SK-N-SH (cell line): ENCODE measurements at regions not wholly inside any gene's neighbourhood (a gene's known extent, or its start where the extent isn't known, plus 50 kb on each side); places are given as distances from the start of the nearest gene placed in this dataset.

Source experiments
- CTCF ChIA-PET: fragments of 300-600, 350-600 bp; formaldehyde crosslinking; extraction: SDS; loops from one replicate; lab custom pipeline; 2021; lab: Yijun Ruan, JAX
- POLR2A ChIA-PET: fragments of 350-600 bp; sonication (Branson Sonifier 250); formaldehyde crosslinking; extraction: SDS; loops from one replicate; lab custom pipeline; 2020; ENCODE audit warnings: antibody characterized with exemption, inconsistent platforms; lab: Yijun Ruan, JAX
- DNase-seq: peaks from one replicate; pipeline ENCODE4 v3.0.0; 2012
- H2AFZ ChIP-seq: fragments of 200-600 bp; sonication (generic); 2 replicates; pipeline ENCODE4 v1.8.1; 2016; ENCODE audit warnings: antibody characterized with exemption, mild to moderate bottlenecking, low read depth
- H3F3A ChIP-seq: fragments of 200-600 bp; sonication (generic); replicated peaks from 2 replicates; pipeline ENCODE3; 2016; ENCODE audit warnings: antibody characterized with exemption, mild to moderate bottlenecking; ENCODE audit not compliant: insufficient read depth
- H3K27ac ChIP-seq, 2 experiments: fragments of 200-500 bp in 1 of 2; fragments of 200-600 bp in 1 of 2; sonication (Bioruptor generic) in 1 of 2; sonication (generic), shearing (Covaris generic) in 1 of 2; 2 replicates each; pipeline versions ENCODE4 v1.5.1 to v1.6.1; 2014 to 2016; ENCODE audit warnings: low read depth in 2 of 2, inconsistent platforms in 1 of 2, low read length in 1 of 2, mild to moderate bottlenecking in 1 of 2, mixed read lengths in 1 of 2
- H3K27me3 ChIP-seq: fragments of 200-600 bp; sonication (generic), shearing (Covaris generic); 2 replicates; pipeline ENCODE4 v1.6.1; 2016; ENCODE audit warnings: mixed run types; ENCODE audit not compliant: insufficient read depth
- H3K36me3 ChIP-seq, 2 experiments: fragments of 200-500 bp in 1 of 2; fragments of 200-600 bp in 1 of 2; sonication (Bioruptor generic) in 1 of 2; sonication (generic) in 1 of 2; replicated peaks in 1 of 2; 2 replicates each; pipeline versions ENCODE3 to v1.5.1; 2014 to 2016; ENCODE audit warnings: low read length in 1 of 2, mild to moderate bottlenecking in 1 of 2; ENCODE audit not compliant: insufficient read depth in 2 of 2, control insufficient read depth in 1 of 2
- H3K4me1 ChIP-seq, 2 experiments: fragments of 200-500 bp in 1 of 2; fragments of 200-600 bp in 1 of 2; sonication (Bioruptor generic) in 1 of 2; sonication (generic), shearing (Covaris generic) in 1 of 2; 2 replicates each; pipeline versions ENCODE4 v1.5.1 to v1.6.1; 2014 to 2016; ENCODE audit warnings: low read depth in 1 of 2, low read length in 1 of 2, mixed run types in 1 of 2; ENCODE audit not compliant: insufficient read depth in 2 of 2, control insufficient read depth in 1 of 2
- H3K4me2 ChIP-seq: fragments of 200-600 bp; sonication (generic), shearing (Covaris generic); 2 replicates; pipeline ENCODE4 v1.6.1; 2017; ENCODE audit warnings: mixed run types
- H3K4me3 ChIP-seq, 2 experiments: fragments of 200-500 bp in 1 of 2; fragments of 200-600 bp in 1 of 2; sonication (Bioruptor generic) in 1 of 2; sonication (generic), shearing (Covaris generic) in 1 of 2; 2 replicates each; pipeline versions ENCODE4 v1.5.1 to v1.8.1; 2014 to 2016; ENCODE audit warnings: low read depth in 2 of 2, inconsistent platforms in 1 of 2, low read length in 1 of 2, mild to moderate bottlenecking in 1 of 2, mixed read lengths in 1 of 2, moderate library complexity in 1 of 2
- H3K79me2 ChIP-seq: fragments of 200-600 bp; sonication (generic); 2 replicates; pipeline ENCODE4 v1.8.1; 2017; ENCODE audit warnings: mild to moderate bottlenecking; ENCODE audit not compliant: insufficient read depth
- H3K9ac ChIP-seq: fragments of 200-600 bp; sonication (generic); 2 replicates; pipeline ENCODE4 v1.6.1; 2017; ENCODE audit warnings: mixed run types
- H3K9me2 ChIP-seq: fragments of 200-600 bp; sonication (generic); 2 replicates; pipeline ENCODE4 v1.6.1; 2017; ENCODE audit warnings: mixed run types
- H3K9me3 ChIP-seq: fragments of 200-600 bp; sonication (generic); 2 replicates; pipeline ENCODE4 v1.6.1; 2017; ENCODE audit warnings: mixed run types, mild to moderate bottlenecking, moderate library complexity
- H4K20me1 ChIP-seq: fragments of 200-600 bp; sonication (generic); 2 replicates; pipeline ENCODE4 v1.6.1; 2017; ENCODE audit warnings: mild to moderate bottlenecking, mixed run types; ENCODE audit not compliant: insufficient read depth
- ELF1 ChIP-seq: IDR thresholded peaks from 2 replicates; pipeline ENCODE4 v1.4.0; 2012
- FOSL2 ChIP-seq: IDR thresholded peaks from 2 replicates; pipeline ENCODE4 v1.4.0; 2012; ENCODE audit warnings: low read depth, mild to moderate bottlenecking, moderate library complexity, borderline replicate concordance
- FOXJ3 ChIP-seq: sonication (generic); formaldehyde crosslinking; IDR thresholded peaks from 2 replicates; pipeline ENCODE4 v1.5.1; 2020; ENCODE audit warnings: mild to moderate bottlenecking, missing genetic modification reagents
- GATA2 ChIP-seq: sonication (generic); formaldehyde crosslinking; IDR thresholded peaks from 2 replicates; pipeline ENCODE4 v1.5.0; 2020; ENCODE audit warnings: mild to moderate bottlenecking, missing genetic modification reagents
- MEF2A ChIP-seq: IDR thresholded peaks from 2 replicates; pipeline ENCODE4 v1.4.0; 2012; ENCODE audit warnings: low read depth, borderline replicate concordance
- MXI1 ChIP-seq: IDR thresholded peaks from 2 replicates; pipeline ENCODE4 v1.6.1; 2012; ENCODE audit warnings: mild to moderate bottlenecking, low read depth, low read length, improper control_type of control experiment
- NRF1 ChIP-seq: IDR thresholded peaks from 2 replicates; pipeline ENCODE4 v1.6.1; 2012; ENCODE audit warnings: low read depth, mild to moderate bottlenecking, low read length
- TAF1 ChIP-seq: IDR thresholded peaks from 2 replicates; pipeline ENCODE4 v1.6.1; 2012; ENCODE audit warnings: low read depth, mild to moderate bottlenecking, low read length, moderate library complexity, borderline replicate concordance
- YY1 ChIP-seq: IDR thresholded peaks from 2 replicates; pipeline ENCODE4 v1.4.0; 2012; ENCODE audit warnings: low read depth, mild to moderate bottlenecking
- WGBS: methylation state at CpG from one replicate; pipeline ENCODE4 v1.1.6; 2017; ENCODE audit warnings: low lambda C conversion rate; 5-methylcytosine and 5-hydroxymethylcytosine counted together
- TF ChIP-seq, protein P1 (sequence below): fragments of 150-350 bp; IDR thresholded peaks from 2 replicates; pipeline ENCODE4 v1.6.1; 2017; ENCODE audit warnings: antibody characterized with exemption, low read length, low read depth, borderline replicate concordance
- TF ChIP-seq, protein P2 (sequence below): fragments of 150-350 bp; IDR thresholded peaks from 2 replicates; pipeline ENCODE4 v1.6.1; 2016; ENCODE audit warnings: mild to moderate bottlenecking, low read depth, low read length
- TF ChIP-seq, protein P3 (sequence below): IDR thresholded peaks from 2 replicates; pipeline ENCODE4 v1.4.0; 2012; ENCODE audit warnings: low read depth
- TF ChIP-seq, protein P4 (sequence below): fragments of 200-600 bp; sonication (generic); IDR thresholded peaks from 2 replicates; pipeline ENCODE4 v1.6.1; 2017; ENCODE audit warnings: antibody characterized with exemption, mild to moderate bottlenecking, moderate library complexity

DNA sequence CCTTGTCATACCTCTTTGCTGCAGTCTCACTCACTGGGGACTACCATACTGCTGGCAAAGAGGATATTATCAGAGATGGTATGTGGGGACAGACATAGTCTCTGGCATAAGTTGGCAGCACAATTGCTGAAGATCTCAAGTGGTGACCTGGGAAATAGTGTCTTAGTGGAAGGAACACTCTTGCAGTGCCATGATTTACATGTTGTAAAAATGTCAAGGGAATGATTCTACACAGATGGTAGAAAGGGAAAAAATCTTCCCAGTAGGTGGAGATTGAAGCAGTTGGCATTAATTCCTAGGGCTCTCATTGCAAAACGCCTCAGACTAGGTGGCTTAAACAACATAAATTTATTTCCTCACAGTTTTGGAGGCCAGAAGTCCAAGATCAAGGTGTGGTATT, 662.2 kb downstream of the DHX35 start:
- Histone ChIP-seq H3K9me2 (no peaks in the 10 kb centered on the region), H3K4me3 (no peak overlapping the region), H3K9me3 (no peaks in the 10 kb centered on the region), H3K4me2 (no peak overlapping the region), H3K9ac (no peak overlapping the region), H3K27me3 (no peaks in the 10 kb centered on the region), H3K27ac (no peak overlapping the region), H3K4me1 (no peaks in the 10 kb centered on the region; a peak in 1 of 4 replicates), H3K79me2 (no peaks in the 10 kb centered on the region), H3F3A (no peaks in the 10 kb centered on the region), H3K36me3 (no peaks in the 10 kb centered on the region), H2AFZ (no peak overlapping the region), H4K20me1 (no peaks in the 10 kb centered on the region)
- WGBS = 5% methylated on average over 1 of the region's 1 CpG
- no peak for DNase-seq
- ChIA-PET POLR2A (no interaction called here), CTCF (no interaction called here)
- TF ChIP-seq, protein P1, sequence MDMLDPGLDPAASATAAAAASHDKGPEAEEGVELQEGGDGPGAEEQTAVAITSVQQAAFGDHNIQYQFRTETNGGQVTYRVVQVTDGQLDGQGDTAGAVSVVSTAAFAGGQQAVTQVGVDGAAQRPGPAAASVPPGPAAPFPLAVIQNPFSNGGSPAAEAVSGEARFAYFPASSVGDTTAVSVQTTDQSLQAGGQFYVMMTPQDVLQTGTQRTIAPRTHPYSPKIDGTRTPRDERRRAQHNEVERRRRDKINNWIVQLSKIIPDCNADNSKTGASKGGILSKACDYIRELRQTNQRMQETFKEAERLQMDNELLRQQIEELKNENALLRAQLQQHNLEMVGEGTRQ = no peak
- TF ChIP-seq GATA2 = no peak
- TF ChIP-seq, protein P2, sequence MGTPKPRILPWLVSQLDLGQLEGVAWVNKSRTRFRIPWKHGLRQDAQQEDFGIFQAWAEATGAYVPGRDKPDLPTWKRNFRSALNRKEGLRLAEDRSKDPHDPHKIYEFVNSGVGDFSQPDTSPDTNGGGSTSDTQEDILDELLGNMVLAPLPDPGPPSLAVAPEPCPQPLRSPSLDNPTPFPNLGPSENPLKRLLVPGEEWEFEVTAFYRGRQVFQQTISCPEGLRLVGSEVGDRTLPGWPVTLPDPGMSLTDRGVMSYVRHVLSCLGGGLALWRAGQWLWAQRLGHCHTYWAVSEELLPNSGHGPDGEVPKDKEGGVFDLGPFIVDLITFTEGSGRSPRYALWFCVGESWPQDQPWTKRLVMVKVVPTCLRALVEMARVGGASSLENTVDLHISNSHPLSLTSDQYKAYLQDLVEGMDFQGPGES = no peak
- TF ChIP-seq, protein P3, sequence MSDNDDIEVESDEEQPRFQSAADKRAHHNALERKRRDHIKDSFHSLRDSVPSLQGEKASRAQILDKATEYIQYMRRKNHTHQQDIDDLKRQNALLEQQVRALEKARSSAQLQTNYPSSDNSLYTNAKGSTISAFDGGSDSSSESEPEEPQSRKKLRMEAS = no peak
- TF ChIP-seq NRF1 = no peak
- TF ChIP-seq YY1 = no peak

DNA sequence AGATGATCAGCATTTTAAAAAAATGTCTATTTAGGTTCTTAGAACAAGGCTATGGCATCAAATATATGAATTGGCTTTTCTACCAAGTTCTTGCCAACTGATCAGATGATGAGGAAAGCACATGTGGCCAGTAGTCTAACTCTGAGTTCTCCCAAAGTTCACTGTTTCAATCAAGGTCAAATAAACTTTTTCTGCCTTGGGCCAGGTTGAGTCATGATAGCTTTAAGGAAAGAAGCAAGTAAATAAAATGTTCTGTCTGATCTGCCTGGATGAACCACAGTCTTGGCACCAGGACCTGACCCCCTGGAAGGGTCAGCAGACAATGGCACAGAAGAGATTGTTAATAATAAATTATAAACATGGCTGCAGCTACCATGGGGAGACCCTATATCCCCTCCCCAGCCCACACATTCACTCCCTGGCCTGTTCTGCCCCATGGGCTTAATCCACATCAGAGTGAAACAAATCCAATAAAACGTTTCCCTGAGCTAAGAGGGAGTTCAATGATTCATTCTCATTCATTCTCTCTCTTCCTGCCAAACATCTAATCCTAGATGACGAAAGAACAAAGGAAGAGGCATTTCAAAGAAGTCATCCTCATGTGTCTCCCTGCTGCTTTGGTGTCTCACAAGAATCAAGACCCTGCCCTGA, 661.6 kb downstream of the DHX35 start:
- Histone ChIP-seq H3K4me1 (no peaks in the 10 kb centered on the region; a peak in 1 of 4 replicates), H3F3A (no peaks in the 10 kb centered on the region), H3K27me3 (no peaks in the 10 kb centered on the region), H3K4me3 (no peak overlapping the region), H3K4me2 (no peak overlapping the region), H2AFZ (no peak overlapping the region), H3K79me2 (no peaks in the 10 kb centered on the region), H3K27ac (no peak overlapping the region)
- WGBS = 3% methylated on average over 2 of the region's 2 CpGs
- POLR2A ChIA-PET = no interaction called here
- TF ChIP-seq MXI1 = no peak
- TF ChIP-seq, all 33 proteins: peak for 0
- Histone ChIP-seq H3K9ac (no peak overlapping the region), H4K20me1 (no peaks in the 10 kb centered on the region), H3K9me2 (no peaks in the 10 kb centered on the region), H3K9me3 (no peaks in the 10 kb centered on the region), H3K36me3 (no peaks in the 10 kb centered on the region)
- DNase-seq = no peak
- CTCF ChIA-PET = interaction anchor here (1.2 kb wide), 1 partner anchor 22 kb away, joined by 3 read pairs; no protein-coding TSS in a partner anchor

DNA sequence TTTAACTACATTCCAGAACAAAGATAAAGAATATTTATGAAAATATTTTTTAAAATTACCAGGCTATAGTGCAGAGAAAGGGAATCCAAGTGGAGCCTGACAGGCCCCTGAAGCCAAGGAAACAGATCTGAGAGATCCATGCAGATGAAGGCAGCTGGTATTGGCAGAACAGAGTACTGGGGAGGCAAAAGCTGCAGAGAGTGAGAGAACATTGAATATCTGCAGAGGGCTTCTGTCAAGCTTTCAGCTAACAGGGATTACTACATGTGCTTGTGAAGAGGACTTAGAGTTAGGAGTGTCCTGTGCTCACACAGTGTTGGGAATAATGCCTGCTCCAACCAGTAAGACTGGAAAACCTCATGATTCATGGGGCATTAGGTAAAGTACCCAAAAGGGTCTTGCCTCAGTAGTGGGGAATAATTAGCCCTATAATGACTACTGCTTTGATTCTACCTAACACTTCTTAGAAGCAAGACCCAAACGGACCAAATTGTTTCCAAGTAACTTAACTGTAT, 657.2 kb downstream of the DHX35 start:
- ChIA-PET POLR2A (no interaction called here), CTCF (no interaction called here)
- H4K20me1 ChIP-seq = no peaks in the 10 kb centered on the region
- TF ChIP-seq, protein P4, sequence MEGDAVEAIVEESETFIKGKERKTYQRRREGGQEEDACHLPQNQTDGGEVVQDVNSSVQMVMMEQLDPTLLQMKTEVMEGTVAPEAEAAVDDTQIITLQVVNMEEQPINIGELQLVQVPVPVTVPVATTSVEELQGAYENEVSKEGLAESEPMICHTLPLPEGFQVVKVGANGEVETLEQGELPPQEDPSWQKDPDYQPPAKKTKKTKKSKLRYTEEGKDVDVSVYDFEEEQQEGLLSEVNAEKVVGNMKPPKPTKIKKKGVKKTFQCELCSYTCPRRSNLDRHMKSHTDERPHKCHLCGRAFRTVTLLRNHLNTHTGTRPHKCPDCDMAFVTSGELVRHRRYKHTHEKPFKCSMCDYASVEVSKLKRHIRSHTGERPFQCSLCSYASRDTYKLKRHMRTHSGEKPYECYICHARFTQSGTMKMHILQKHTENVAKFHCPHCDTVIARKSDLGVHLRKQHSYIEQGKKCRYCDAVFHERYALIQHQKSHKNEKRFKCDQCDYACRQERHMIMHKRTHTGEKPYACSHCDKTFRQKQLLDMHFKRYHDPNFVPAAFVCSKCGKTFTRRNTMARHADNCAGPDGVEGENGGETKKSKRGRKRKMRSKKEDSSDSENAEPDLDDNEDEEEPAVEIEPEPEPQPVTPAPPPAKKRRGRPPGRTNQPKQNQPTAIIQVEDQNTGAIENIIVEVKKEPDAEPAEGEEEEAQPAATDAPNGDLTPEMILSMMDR = no peak
- TF ChIP-seq FOSL2 (no peak), ELF1 (no peak), MEF2A (no peak), TAF1 (no peak), FOXJ3 (CRISPR knock-in tag) (no peak), YY1 (no peak)
- TF ChIP-seq, protein P1 = no peak
- TF ChIP-seq, protein P2 = no peak

More for the DNA sequence above, 657.2 kb downstream of the DHX35 start:
- no peaks in the 10 kb centered on the region for H3K36me3 ChIP-seq
- no peak overlapping the region for H3K27ac ChIP-seq
- 20% methylated on average over 1 of the region's 1 CpG for WGBS
- H3K4me3 ChIP-seq = no peak overlapping the region
- no peaks in the 10 kb centered on the region for H3K27me3 ChIP-seq
- no peak overlapping the region for H2AFZ ChIP-seq
- DNase-seq = no peak
- H3F3A ChIP-seq = no peaks in the 10 kb centered on the region
- H3K9me3 ChIP-seq = no peaks in the 10 kb centered on the region
- H3K4me1 ChIP-seq = no peaks in the 10 kb centered on the region; a peak in 1 of 4 replicates
- no peaks in the 10 kb centered on the region for H3K9me2 ChIP-seq
- H3K79me2 ChIP-seq = no peaks in the 10 kb centered on the region
- no peak overlapping the region for H3K4me2 ChIP-seq
- H3K9ac ChIP-seq = no peak overlapping the region
